ENCODE measurements at regions not wholly inside any gene's neighbourhood (a gene's known extent, or its start where the extent isn't known, plus 50 kb on each side); places are given as distances from the start of the nearest gene placed in this dataset.
"Not testable (repeated sequence)": the region's sequence is repeated elsewhere in the genome, so short reads cannot be mapped to it uniquely, and the experiment has no call there.

DNA sequence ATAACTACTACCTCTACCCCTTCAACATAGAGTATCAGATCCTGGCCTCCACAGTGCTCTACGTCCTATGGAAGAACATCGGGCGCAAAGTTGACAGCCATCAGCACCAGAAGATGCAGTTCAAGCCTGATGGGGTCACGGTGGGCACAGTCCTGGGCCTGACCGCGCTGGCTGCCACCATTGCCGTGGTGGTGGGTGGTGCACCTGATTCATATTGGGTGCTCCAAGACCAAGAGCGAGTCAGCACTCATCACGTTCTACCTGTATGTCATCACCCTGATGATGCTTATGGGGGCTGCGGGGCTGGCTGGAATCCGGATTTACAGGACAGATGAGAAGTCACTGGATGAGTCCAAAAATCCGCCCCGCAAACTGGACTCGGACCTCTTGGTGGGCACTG is 846.4 kb downstream of the RPIA start:
- H3K9me3 ChIP-seq (ENCODE audit: control extremely low read depth in 1 of 3, control insufficient read depth in 2 of 3, insufficient read depth in 1 of 3, low read length in 2 of 3); intact Hi-C loops (cut with micrococcal nuclease); H3K4me2 ChIP-seq (replicated peaks; ENCODE audit: low read depth, low read length, poor library complexity, severe bottlenecking); H3K4me1 Mint-ChIP-seq; H2AFZ ChIP-seq (ENCODE audit: insufficient read depth, low read depth, low read length, poor library complexity, severe bottlenecking); CTCF ChIA-PET; H3K36me3 ChIP-seq (replicated peaks in 1 of 2; ENCODE audit: control extremely low read depth in 1 of 2, control insufficient read depth in 1 of 2, extremely low read depth in 1 of 2, insufficient read depth in 2 of 2, low read length in 1 of 2); H3K27ac Mint-ChIP-seq; H3K9me3 Mint-ChIP-seq (ENCODE audit: insufficient read depth); ATAC-seq (ENCODE audit: low read depth); POLR2A ChIA-PET; H3K4me1 ChIP-seq (ENCODE audit: control insufficient read depth in 2 of 2, insufficient read depth in 2 of 2, low read length in 2 of 2); H3K4me3 ChIP-seq (ENCODE audit: control extremely low read depth in 1 of 5, extremely low read depth in 1 of 5, insufficient read depth in 1 of 5, low read depth in 2 of 5, low read length in 4 of 5); H3K9ac ChIP-seq (ENCODE audit: low read length); H4K20me1 ChIP-seq (ENCODE audit: control insufficient read depth, insufficient read depth, low read length, poor library complexity, severe bottlenecking); H3K27me3 Mint-ChIP-seq; H3K4me3 Mint-ChIP-seq; H3K27ac ChIP-seq (ENCODE audit: low read length in 2 of 2); DNase-seq; H3K79me2 ChIP-seq (ENCODE audit: control insufficient read depth, insufficient read depth, low read length); H3K27me3 ChIP-seq (replicated peaks in 1 of 4; ENCODE audit: control extremely low read depth in 1 of 4, control insufficient read depth in 3 of 4, insufficient read depth in 4 of 4, low read length in 3 of 4): not testable (repeated sequence)
- WGBS (ENCODE audit: insufficient coverage), result no CpG with 5 or more reads among the region's 14 CpGs

DNA sequence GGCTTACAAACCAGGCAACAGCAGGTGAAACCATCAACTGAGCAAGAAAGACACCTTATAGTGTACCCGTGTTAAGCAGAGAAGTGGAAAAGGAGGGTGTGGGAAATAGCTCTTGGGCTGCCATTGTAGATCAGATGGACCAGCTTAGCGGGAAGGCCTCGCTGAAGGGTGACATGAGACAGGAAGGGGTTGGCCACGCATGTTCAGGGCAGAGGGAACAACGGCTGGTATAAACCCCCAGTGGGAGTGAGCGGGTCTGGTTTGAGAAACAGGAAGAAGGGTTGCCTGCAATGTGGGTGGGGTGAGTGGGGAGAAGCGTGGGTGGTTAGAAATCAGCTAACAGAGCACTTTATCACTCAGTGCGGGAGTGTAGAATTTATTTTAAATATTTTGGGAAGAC is 852.6 kb downstream of the RPIA start:
- POLR2A ChIA-PET; H3K27me3 Mint-ChIP-seq; ATAC-seq (ENCODE audit: low read depth); H3K9ac ChIP-seq (ENCODE audit: low read length); intact Hi-C loops (cut with micrococcal nuclease); H3K4me1 Mint-ChIP-seq; H3K4me1 ChIP-seq (ENCODE audit: control insufficient read depth in 2 of 2, insufficient read depth in 2 of 2, low read length in 2 of 2); H2AFZ ChIP-seq (ENCODE audit: insufficient read depth, low read depth, low read length, poor library complexity, severe bottlenecking); DNase-seq; H3K27me3 ChIP-seq (replicated peaks in 1 of 4; ENCODE audit: control extremely low read depth in 1 of 4, control insufficient read depth in 3 of 4, insufficient read depth in 4 of 4, low read length in 3 of 4); H3K4me2 ChIP-seq (replicated peaks; ENCODE audit: low read depth, low read length, poor library complexity, severe bottlenecking); H3K27ac Mint-ChIP-seq; H3K27ac ChIP-seq (ENCODE audit: low read length in 2 of 2); H3K9me3 ChIP-seq (ENCODE audit: control extremely low read depth in 1 of 3, control insufficient read depth in 2 of 3, insufficient read depth in 1 of 3, low read length in 2 of 3); H3K79me2 ChIP-seq (ENCODE audit: control insufficient read depth, insufficient read depth, low read length); H4K20me1 ChIP-seq (ENCODE audit: control insufficient read depth, insufficient read depth, low read length, poor library complexity, severe bottlenecking); H3K4me3 ChIP-seq (ENCODE audit: control extremely low read depth in 1 of 5, extremely low read depth in 1 of 5, insufficient read depth in 1 of 5, low read depth in 2 of 5, low read length in 4 of 5); CTCF ChIA-PET; H3K9me3 Mint-ChIP-seq (ENCODE audit: insufficient read depth); H3K36me3 ChIP-seq (replicated peaks in 1 of 2; ENCODE audit: control extremely low read depth in 1 of 2, control insufficient read depth in 1 of 2, extremely low read depth in 1 of 2, insufficient read depth in 2 of 2, low read length in 1 of 2); H3K4me3 Mint-ChIP-seq: not testable (repeated sequence)
- WGBS (ENCODE audit: insufficient coverage), result no CpG with 5 or more reads among the region's 8 CpGs

DNA sequence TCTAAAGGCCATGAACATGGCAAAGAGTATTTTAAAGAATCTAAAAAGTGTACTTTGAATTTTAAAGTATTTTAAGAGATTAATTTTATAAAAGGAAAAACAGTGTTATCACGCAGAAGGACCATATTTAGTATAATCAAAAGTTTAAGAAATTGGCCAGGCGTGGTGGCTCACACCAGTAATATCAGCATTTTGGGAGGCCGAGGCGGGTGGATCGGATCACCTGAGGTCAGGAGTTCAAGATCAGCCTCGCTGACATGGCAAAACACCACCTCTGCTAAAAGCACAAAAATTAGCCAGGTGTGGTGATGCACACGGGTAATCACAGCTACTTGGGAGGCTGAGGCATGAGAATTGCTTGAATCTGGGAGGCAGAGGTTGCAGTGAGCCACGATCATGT is 887.7 kb downstream of the RPIA start:
- H3K4me1 Mint-ChIP-seq; H3K4me2 ChIP-seq (replicated peaks; ENCODE audit: low read depth, low read length, poor library complexity, severe bottlenecking); H3K27me3 ChIP-seq (replicated peaks in 1 of 4; ENCODE audit: control extremely low read depth in 1 of 4, control insufficient read depth in 3 of 4, insufficient read depth in 4 of 4, low read length in 3 of 4); POLR2A ChIA-PET; ATAC-seq (ENCODE audit: low read depth); H3K36me3 ChIP-seq (replicated peaks in 1 of 2; ENCODE audit: control extremely low read depth in 1 of 2, control insufficient read depth in 1 of 2, extremely low read depth in 1 of 2, insufficient read depth in 2 of 2, low read length in 1 of 2); intact Hi-C loops (cut with micrococcal nuclease); DNase-seq; H3K27me3 Mint-ChIP-seq; CTCF ChIA-PET; H3K9me3 ChIP-seq (ENCODE audit: control extremely low read depth in 1 of 3, control insufficient read depth in 2 of 3, insufficient read depth in 1 of 3, low read length in 2 of 3); H3K4me3 Mint-ChIP-seq; H3K4me3 ChIP-seq (ENCODE audit: control extremely low read depth in 1 of 5, extremely low read depth in 1 of 5, insufficient read depth in 1 of 5, low read depth in 2 of 5, low read length in 4 of 5); H3K4me1 ChIP-seq (ENCODE audit: control insufficient read depth in 2 of 2, insufficient read depth in 2 of 2, low read length in 2 of 2); H3K79me2 ChIP-seq (ENCODE audit: control insufficient read depth, insufficient read depth, low read length); H3K27ac ChIP-seq (ENCODE audit: low read length in 2 of 2); H3K27ac Mint-ChIP-seq; H3K9me3 Mint-ChIP-seq (ENCODE audit: insufficient read depth); H4K20me1 ChIP-seq (ENCODE audit: control insufficient read depth, insufficient read depth, low read length, poor library complexity, severe bottlenecking); H3K9ac ChIP-seq (ENCODE audit: low read length); H2AFZ ChIP-seq (ENCODE audit: insufficient read depth, low read depth, low read length, poor library complexity, severe bottlenecking): not testable (repeated sequence)
- no CpG with 5 or more reads among the region's 8 CpGs for WGBS (ENCODE audit: insufficient coverage)

DNA sequence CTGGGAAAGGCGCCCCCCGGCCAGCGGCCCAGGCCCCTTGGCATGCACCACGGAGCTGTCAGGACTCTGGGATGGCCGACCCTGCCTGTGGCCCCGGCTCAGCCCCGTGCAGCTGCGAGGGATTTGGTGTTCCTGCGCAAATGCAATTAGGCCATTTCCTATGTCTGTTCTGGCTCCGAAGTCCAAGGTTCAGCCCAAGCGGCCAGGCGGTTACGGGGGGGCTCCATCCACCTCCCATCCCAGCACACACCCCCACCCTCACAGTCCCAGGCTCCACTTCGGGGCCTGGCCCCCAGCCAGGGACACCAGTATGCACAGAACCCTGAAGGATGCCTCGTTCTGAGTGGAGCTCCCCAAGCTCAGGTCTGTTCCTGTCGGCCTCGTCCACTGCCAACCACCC is 891.3 kb downstream of the RPIA start:
- H3K4me1 ChIP-seq (ENCODE audit: control insufficient read depth in 2 of 2, insufficient read depth in 2 of 2, low read length in 2 of 2); DNase-seq; H3K9me3 Mint-ChIP-seq (ENCODE audit: insufficient read depth); intact Hi-C loops (cut with micrococcal nuclease); H3K4me2 ChIP-seq (replicated peaks; ENCODE audit: low read depth, low read length, poor library complexity, severe bottlenecking); H3K27me3 Mint-ChIP-seq; H3K27me3 ChIP-seq (replicated peaks in 1 of 4; ENCODE audit: control extremely low read depth in 1 of 4, control insufficient read depth in 3 of 4, insufficient read depth in 4 of 4, low read length in 3 of 4); H2AFZ ChIP-seq (ENCODE audit: insufficient read depth, low read depth, low read length, poor library complexity, severe bottlenecking); H3K27ac ChIP-seq (ENCODE audit: low read length in 2 of 2); H3K36me3 ChIP-seq (replicated peaks in 1 of 2; ENCODE audit: control extremely low read depth in 1 of 2, control insufficient read depth in 1 of 2, extremely low read depth in 1 of 2, insufficient read depth in 2 of 2, low read length in 1 of 2); H3K4me3 ChIP-seq (ENCODE audit: control extremely low read depth in 1 of 5, extremely low read depth in 1 of 5, insufficient read depth in 1 of 5, low read depth in 2 of 5, low read length in 4 of 5); ATAC-seq (ENCODE audit: low read depth); H3K9ac ChIP-seq (ENCODE audit: low read length); H3K4me3 Mint-ChIP-seq; H4K20me1 ChIP-seq (ENCODE audit: control insufficient read depth, insufficient read depth, low read length, poor library complexity, severe bottlenecking); H3K27ac Mint-ChIP-seq; POLR2A ChIA-PET; H3K79me2 ChIP-seq (ENCODE audit: control insufficient read depth, insufficient read depth, low read length); H3K4me1 Mint-ChIP-seq; CTCF ChIA-PET; H3K9me3 ChIP-seq (ENCODE audit: control extremely low read depth in 1 of 3, control insufficient read depth in 2 of 3, insufficient read depth in 1 of 3, low read length in 2 of 3): not testable (repeated sequence)
- WGBS (ENCODE audit: insufficient coverage), result no CpG with 5 or more reads among the region's 17 CpGs

Measured in B cell (primary cell).